ENCODE measurements at regions not wholly inside any gene's neighbourhood (a gene's known extent, or its start where the extent isn't known, plus 50 kb on each side); places are given as distances from the start of the nearest gene placed in this dataset.
"Not testable (repeated sequence)": the region's sequence is repeated elsewhere in the genome, so short reads cannot be mapped to it uniquely, and the experiment has no call there.

DNA sequence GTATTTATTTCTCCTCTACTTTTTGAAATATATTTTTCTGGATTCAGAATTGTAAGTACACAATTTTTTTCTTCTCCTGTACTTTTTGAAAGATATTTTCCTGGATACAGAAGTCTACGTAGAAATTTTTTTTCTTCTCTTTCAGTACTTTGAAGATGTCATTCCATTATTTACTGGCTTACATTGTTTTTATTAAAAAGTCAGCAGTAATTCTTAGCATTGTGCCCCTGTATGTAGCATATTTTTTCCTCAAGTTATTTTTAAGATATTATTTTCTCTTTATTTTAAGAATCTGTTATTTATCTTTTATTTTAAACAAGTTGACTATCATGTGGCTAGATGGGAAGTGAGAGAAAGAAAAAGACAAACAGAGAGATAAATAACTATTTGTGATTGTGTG is 119.0 kb upstream of the NPSR1 start:
- Mint-ChIP-seq H3K9me3 (peaks cover 54% of the 10 kb centered on the region), H3K27ac (no peak overlapping the region), H3K36me3 (ENCODE audit: low read depth) (no peaks in the 10 kb centered on the region), H3K4me3 (no peak overlapping the region), H3K4me1 (ENCODE audit: low read depth) (no peaks in the 10 kb centered on the region), H3K27me3 (no peaks in the 10 kb centered on the region)
- intact Hi-C loops (cut with micrococcal nuclease): no loop called here

DNA sequence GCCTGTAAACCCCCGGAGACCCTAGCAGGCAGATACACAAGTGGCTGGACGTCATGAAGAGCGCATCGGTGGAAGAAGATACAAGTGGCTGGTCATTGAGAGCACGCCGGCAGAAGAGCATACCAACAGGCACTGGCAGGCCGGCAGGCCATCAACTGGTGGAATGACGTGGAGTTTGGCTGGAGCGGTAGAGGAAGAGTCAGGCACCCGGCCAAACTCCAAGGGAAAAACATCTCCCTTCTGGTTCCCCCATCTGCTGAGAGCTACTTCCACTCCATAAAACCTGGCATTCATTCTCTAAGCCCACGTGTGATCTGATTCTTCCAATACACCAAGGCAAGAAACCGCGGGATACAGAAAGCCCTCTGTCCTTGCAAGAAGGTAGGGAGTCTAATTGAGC is 113.4 kb upstream of the NPSR1 start:
- Mint-ChIP-seq H3K4me1 (ENCODE audit: low read depth) (no peaks in the 10 kb centered on the region), H3K27me3 (no peaks in the 10 kb centered on the region), H3K36me3 (ENCODE audit: low read depth) (no peaks in the 10 kb centered on the region), H3K9me3 (peaks cover 55% of the 10 kb centered on the region), H3K27ac (no peak overlapping the region), H3K4me3 (no peak overlapping the region)
- intact Hi-C loops (cut with micrococcal nuclease): no loop called here

DNA sequence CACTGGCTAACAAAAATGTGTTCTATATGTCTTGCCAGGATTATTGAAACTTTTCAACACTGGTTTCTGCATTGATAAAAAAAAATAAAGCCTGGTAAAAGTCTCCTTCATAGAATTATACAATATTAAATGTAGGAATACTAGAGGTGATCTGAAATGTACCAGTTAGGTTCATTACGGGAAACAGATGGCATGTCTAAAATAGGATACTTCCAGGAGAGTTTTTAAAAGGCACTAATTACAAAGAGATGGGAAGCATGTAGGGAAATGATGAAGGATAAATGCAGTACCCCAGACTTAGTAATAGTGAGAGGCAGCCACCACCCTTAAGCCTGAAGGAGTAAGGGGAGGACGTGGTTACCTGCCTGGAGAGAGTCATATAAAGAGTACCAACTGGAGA is 107.0 kb upstream of the NPSR1 start:
- no peaks in the 10 kb centered on the region for H3K36me3 Mint-ChIP-seq (ENCODE audit: low read depth)
- H3K4me3 Mint-ChIP-seq: no peak overlapping the region
- no peaks in the 10 kb centered on the region for H3K4me1 Mint-ChIP-seq (ENCODE audit: low read depth)
- H3K27ac Mint-ChIP-seq: no peak overlapping the region
- intact Hi-C loops (cut with micrococcal nuclease): no loop called here
- peaks cover 66% of the 10 kb centered on the region for H3K9me3 Mint-ChIP-seq
- no peaks in the 10 kb centered on the region for H3K27me3 Mint-ChIP-seq

DNA sequence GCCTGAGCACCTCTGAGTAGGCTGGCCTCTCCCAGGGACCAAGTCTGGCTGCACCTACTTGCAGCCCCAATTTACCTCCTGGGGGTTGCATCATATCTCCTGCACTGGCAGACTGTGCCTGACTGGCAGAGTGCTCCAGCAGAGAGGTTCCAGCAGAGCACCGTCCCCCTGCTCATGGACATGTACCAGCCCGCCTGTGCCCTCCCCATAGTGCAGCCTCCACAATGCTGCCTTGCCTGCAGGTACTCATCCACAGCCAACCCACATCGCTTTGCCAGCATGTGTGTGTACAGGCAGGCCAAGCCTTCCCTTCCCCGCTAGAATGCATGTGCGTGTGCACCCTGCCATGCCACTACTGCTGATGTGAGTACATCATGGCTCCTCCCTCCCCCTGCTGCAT is 105.5 kb upstream of the NPSR1 start:
- H3K27ac Mint-ChIP-seq: no peak overlapping the region
- H3K9me3 Mint-ChIP-seq: peaks cover 67% of the 10 kb centered on the region
- no peaks in the 10 kb centered on the region for H3K36me3 Mint-ChIP-seq (ENCODE audit: low read depth)
- intact Hi-C loops (cut with micrococcal nuclease): no loop called here
- H3K4me1 Mint-ChIP-seq (ENCODE audit: low read depth): no peaks in the 10 kb centered on the region
- H3K27me3 Mint-ChIP-seq: no peaks in the 10 kb centered on the region
- no peak overlapping the region for H3K4me3 Mint-ChIP-seq

DNA sequence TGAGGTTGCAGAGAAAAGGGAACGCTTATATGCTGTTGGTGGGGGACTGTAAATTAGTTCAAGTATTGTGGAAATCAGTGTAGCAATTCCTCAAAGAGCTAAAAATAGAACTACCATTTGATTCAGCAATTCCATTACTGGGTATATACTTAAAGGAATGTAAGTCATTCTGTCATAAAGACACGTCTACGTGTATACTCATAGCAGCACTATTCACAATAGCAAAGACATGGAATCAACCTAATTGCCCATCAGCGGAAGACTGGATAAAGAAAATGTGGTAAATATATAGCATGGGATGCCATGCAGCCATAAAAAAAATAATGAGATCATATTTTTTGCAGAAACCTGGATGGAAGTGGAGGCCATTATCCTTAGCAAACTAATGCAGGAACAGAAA is 100.0 kb upstream of the NPSR1 start:
- no peaks in the 10 kb centered on the region for H3K4me1 Mint-ChIP-seq (ENCODE audit: low read depth)
- H3K9me3 Mint-ChIP-seq: peaks cover 57% of the 10 kb centered on the region
- no peak overlapping the region for H3K27ac Mint-ChIP-seq
- intact Hi-C loops (cut with micrococcal nuclease): no loop called here
- H3K27me3 Mint-ChIP-seq: no peaks in the 10 kb centered on the region
- H3K4me3 Mint-ChIP-seq: no peak overlapping the region
- no peaks in the 10 kb centered on the region for H3K36me3 Mint-ChIP-seq (ENCODE audit: low read depth)

DNA sequence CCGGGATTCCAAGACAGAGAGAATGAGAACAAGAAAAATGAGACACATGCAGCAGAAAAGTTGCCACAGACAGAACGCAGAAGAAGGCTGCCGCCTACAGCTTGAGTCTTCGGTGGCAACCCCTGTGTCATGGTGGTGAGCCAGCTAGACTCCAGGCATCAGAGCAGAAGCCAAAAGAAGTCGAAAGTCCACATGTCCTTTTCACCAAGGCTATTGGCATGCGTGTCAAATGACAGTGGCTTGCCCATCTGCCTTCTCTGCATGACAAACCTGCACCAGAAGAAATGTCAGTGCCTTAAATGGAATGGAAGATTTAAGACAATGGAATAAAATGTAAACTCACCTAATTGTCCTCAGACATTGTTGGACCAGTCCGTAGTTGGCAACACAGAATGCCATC is 93.9 kb upstream of the NPSR1 start:
- Mint-ChIP-seq H3K36me3 (ENCODE audit: low read depth) (no peaks in the 10 kb centered on the region), H3K27me3 (no peaks in the 10 kb centered on the region), H3K4me3 (no peak overlapping the region), H3K27ac (no peak overlapping the region), H3K9me3 (no peaks in the 10 kb centered on the region), H3K4me1 (ENCODE audit: low read depth) (peaks cover 10% of the 10 kb centered on the region)
- intact Hi-C loops (cut with micrococcal nuclease): no loop called here

DNA sequence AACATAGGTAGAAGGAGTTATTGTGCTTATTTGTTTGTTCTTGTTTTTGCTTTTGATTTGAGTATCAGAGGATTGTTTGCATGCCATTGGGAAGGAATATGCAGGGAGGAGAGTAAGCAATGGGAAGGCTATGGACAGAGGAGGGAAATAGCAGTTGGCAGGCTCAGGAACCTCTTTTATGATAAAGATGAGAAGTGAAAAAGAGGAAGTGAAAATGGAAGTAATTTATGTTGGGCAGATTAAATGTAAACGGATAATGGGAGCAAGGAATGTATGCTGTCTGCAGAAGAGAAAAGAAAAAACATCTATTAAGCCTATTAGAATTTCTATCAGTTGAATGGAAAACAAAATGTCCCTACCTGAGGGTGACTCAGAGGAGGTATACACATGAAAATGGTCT is 90.1 kb upstream of the NPSR1 start:
- intact Hi-C loops (cut with micrococcal nuclease): no loop called here
- no peak overlapping the region for H3K4me3 Mint-ChIP-seq
- no peaks in the 10 kb centered on the region for H3K36me3 Mint-ChIP-seq (ENCODE audit: low read depth)
- H3K9me3 Mint-ChIP-seq: no peaks in the 10 kb centered on the region
- peaks cover 10% of the 10 kb centered on the region for H3K4me1 Mint-ChIP-seq (ENCODE audit: low read depth)
- no peaks in the 10 kb centered on the region for H3K27me3 Mint-ChIP-seq
- H3K27ac Mint-ChIP-seq: no peak overlapping the region

DNA sequence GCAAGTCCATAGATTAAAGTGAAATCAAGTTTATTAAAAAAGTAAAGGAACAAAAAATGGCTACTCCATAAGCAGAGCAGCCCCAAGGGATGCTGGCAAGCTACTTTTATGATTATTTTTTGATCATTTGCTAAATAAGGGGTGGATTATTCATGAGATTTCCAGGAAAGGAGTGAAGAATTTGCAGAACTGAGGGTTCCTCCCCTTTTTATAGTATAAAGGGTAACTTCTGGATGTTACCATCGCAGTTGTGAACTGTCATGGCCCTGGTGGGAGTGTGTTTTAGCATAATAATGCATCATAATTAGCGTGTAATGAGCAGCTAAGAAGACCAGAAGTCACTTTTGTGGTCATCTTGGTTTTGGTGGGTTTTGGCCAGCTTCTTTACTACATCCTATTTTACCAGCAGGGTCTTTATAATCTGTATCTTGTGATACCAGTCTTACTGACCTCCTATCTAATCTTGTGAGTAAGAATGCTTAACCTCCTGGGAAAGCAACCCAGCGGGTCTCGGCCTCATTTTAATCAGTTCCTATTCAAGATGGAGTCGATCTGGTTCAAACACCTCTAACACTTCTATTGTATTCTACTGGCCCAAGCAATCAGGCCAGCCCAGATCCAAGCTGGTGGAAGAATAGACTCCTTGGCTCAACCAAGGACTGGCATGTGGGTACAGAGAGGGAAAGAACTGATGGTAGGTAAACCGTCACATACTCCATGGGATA is 87.9 kb upstream of the NPSR1 start:
- intact Hi-C loops (cut with micrococcal nuclease): no loop called here
- H3K27ac Mint-ChIP-seq: no peak overlapping the region
- H3K27me3 Mint-ChIP-seq: no peaks in the 10 kb centered on the region
- peaks cover 3% of the 10 kb centered on the region for H3K9me3 Mint-ChIP-seq
- peaks cover 10% of the 10 kb centered on the region for H3K4me1 Mint-ChIP-seq (ENCODE audit: low read depth)
- no peak overlapping the region for H3K4me3 Mint-ChIP-seq
- H3K36me3 Mint-ChIP-seq (ENCODE audit: low read depth): no peaks in the 10 kb centered on the region

DNA sequence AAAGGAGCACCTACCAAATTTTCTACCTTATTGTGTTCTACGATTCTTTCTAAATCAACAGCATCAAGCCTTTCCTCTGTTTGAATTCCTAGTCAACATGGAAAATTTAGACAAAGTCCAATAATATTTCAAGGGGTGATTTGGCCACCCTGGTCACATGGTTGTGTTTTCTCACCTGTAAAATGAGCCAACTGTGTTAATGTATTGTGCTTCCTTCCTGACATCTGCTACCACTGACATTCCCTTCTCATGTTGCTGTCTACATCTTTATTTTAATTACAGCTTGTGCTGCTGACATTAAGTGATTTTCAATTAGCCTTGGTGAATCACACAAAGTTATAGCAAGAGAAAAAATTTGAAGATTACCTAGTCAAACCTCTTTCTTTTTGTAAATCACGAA is 83.0 kb upstream of the NPSR1 start:
- H3K4me3 Mint-ChIP-seq: no peak overlapping the region
- intact Hi-C loops (cut with micrococcal nuclease): no loop called here
- H3K36me3 Mint-ChIP-seq (ENCODE audit: low read depth): no peaks in the 10 kb centered on the region
- no peaks in the 10 kb centered on the region for H3K4me1 Mint-ChIP-seq (ENCODE audit: low read depth)
- peaks cover 46% of the 10 kb centered on the region for H3K9me3 Mint-ChIP-seq
- no peaks in the 10 kb centered on the region for H3K27me3 Mint-ChIP-seq
- no peak overlapping the region for H3K27ac Mint-ChIP-seq

DNA sequence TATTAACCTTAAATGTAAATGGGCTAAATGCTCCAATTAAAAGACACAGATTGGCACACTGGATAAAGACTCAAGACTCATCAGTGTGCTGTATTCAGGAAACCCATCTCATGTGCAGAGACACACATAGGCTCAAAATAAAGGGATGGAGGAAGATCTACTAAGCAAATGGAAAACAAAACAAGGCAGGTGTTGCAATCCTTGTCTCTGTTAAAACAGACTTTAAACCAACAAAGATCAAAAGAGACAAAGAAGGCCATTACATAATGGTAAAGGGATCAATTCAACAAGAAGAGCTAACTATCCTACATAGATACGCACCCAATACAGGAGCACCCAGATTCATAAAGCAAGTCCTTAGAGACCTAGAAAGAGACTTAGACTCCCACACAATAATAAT is 80.1 kb upstream of the NPSR1 start:
- H3K4me1 Mint-ChIP-seq (ENCODE audit: low read depth); H3K4me3 Mint-ChIP-seq; H3K36me3 Mint-ChIP-seq (ENCODE audit: low read depth); H3K27ac Mint-ChIP-seq; H3K27me3 Mint-ChIP-seq; intact Hi-C loops (cut with micrococcal nuclease): not testable (repeated sequence)
- H3K9me3 Mint-ChIP-seq: peaks cover 50% of the 10 kb centered on the region

DNA sequence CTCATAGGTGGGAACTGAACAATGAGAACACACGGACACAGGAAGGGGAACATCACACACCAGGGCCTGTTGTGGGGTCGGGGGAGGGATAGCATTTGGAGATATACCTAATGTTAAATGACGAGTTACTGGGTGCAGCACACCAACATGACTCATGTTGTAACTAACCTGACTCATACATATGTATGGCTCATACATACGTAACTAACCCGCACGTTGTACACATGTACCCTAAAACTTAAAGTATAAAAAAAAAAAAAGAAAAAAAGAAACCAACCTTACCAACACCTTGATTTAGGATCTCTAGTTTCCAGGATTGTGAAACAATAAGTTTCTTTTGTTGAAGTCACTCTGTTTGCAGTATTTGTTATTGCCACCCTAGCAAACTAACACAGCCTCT is 76.3 kb upstream of the NPSR1 start:
- H3K27ac Mint-ChIP-seq; H3K27me3 Mint-ChIP-seq; intact Hi-C loops (cut with micrococcal nuclease); H3K4me3 Mint-ChIP-seq; H3K4me1 Mint-ChIP-seq (ENCODE audit: low read depth); H3K36me3 Mint-ChIP-seq (ENCODE audit: low read depth): not testable (repeated sequence)
- peaks cover 39% of the 10 kb centered on the region for H3K9me3 Mint-ChIP-seq

DNA sequence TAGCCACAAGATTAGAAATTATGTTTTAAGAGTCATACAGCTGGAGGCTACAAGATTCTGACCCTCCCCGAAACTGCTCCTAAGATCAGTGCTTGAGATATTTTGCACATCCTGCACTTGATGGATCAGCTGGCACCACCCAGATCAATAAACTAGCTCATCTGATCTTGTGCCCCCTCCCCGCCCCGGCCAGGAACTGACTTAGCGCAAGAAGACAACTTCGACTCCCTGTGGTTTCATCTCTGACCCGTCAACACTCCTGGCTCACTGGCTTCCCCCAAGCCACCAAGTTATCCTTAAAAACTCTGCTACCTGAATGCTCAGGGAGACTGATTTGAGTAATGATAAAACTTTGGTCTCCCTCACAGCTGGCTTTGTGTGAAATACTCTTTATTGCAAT is 73.5 kb upstream of the NPSR1 start:
- Mint-ChIP-seq H3K4me1 (ENCODE audit: low read depth) (no peaks in the 10 kb centered on the region), H3K36me3 (ENCODE audit: low read depth) (no peaks in the 10 kb centered on the region)

DNA sequence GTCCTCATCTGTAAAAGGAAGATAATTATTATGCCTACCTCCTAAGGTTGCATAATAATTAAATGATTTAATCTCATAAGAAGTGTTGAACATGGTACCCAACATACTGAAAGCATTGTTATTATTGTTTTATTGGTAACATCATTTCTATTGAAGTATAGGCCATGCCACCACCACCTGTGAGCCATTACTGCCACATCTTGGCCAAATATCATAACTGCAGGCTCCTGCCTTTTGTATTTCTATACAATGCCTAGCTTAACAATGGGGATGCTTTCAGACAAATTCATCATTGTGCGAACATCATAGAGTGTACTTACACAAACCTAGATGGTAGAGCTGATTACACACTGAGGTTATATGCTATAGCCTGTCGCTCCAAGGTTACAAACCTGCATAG is 61.1 kb upstream of the NPSR1 start:
- no peak overlapping the region for H3K4me3 Mint-ChIP-seq
- intact Hi-C loops (cut with micrococcal nuclease): no loop called here

More for the DNA sequence above, 73.5 kb upstream of the NPSR1 start:
- H3K4me3 Mint-ChIP-seq: no peak overlapping the region
- intact Hi-C loops (cut with micrococcal nuclease): no loop called here
- H3K9me3 Mint-ChIP-seq: peaks cover 17% of the 10 kb centered on the region
- H3K27ac Mint-ChIP-seq: no peak overlapping the region
- no peaks in the 10 kb centered on the region for H3K27me3 Mint-ChIP-seq

DNA sequence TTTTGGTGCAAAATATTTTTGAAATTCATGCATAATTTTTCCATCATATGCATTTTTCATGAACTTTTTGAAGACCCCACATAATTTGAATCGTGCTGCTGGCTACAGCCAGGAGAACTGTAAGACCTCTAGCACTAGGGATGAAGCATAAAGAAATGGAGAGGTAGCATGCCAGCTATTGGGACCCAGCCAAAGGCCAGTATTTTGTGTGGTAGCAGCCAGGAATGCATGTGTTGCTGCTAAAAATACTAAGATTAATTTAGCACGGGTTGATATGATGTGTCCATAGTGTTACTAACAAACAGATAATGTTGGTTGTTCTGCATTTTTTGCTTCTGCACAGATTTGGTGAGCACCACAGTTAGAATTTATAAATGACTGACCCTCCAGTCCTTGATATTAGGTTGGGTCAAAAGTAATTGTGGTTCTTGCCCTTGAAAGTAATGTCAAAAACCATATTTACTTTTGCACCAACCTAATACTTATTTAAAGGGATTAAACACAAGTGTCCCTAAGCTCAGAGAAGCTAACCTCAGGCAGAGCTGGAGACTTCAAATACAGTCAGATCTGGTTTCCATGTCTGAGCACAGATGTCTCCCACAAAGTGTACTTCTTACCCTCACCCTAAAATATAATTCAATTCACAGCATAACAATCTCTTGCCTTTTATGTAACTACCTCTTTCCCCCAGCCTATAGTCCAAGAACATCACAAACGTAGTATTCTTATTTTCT is 54.1 kb upstream of the NPSR1 start:
- H3K4me3 Mint-ChIP-seq: no peak overlapping the region

More for the DNA sequence above, 61.1 kb upstream of the NPSR1 start:
- H3K9me3 Mint-ChIP-seq: no peaks in the 10 kb centered on the region
- no peaks in the 10 kb centered on the region for H3K36me3 Mint-ChIP-seq (ENCODE audit: low read depth)
- no peaks in the 10 kb centered on the region for H3K4me1 Mint-ChIP-seq (ENCODE audit: low read depth)
- no peaks in the 10 kb centered on the region for H3K27me3 Mint-ChIP-seq
- H3K27ac Mint-ChIP-seq: no peak overlapping the region

More for the DNA sequence above, 54.1 kb upstream of the NPSR1 start:
- Mint-ChIP-seq H3K27ac (no peak overlapping the region), H3K4me1 (ENCODE audit: low read depth) (no peaks in the 10 kb centered on the region), H3K36me3 (ENCODE audit: low read depth) (no peaks in the 10 kb centered on the region), H3K9me3 (peaks cover 18% of the 10 kb centered on the region), H3K27me3 (no peaks in the 10 kb centered on the region)
- intact Hi-C loops (cut with micrococcal nuclease): no loop called here

All from dendritic cell treated with granulocyte-macrophage colony-stimulating factor and Interleukin-4, amounts not matched to agents 40 ng/mL and 50 ng/mL, for 4 days (primary cell).